Central memory CD8-positive, alpha-beta T cell (primary cell): ENCODE measurements at regions not wholly inside any gene's neighbourhood (a gene's known extent, or its start where the extent isn't known, plus 50 kb on each side); places are given as distances from the start of the nearest gene placed in this dataset.

ENCODE experiments used
- ATAC-seq: fragments of 150-1000 bp; cut with Tn5 transposase; replicated peaks from 2 replicates; pipeline ENCODE4 v1.10.0; 2022; ENCODE audit warnings: mild to moderate bottlenecking, moderate FRiP score, moderate number of reproducible peaks; ENCODE audit not compliant: poor library complexity, severe bottlenecking; ENCODE audit errors: extremely low read depth
- DNase-seq, 2 donors: peaks; one replicate each; pipeline ENCODE4 v3.0.0; 2021; ENCODE audit warnings: low spot score in 2 of 2
- H3K27ac Mint-ChIP-seq: one replicate; pipeline ENCODE4 v1.8.0; 2022; ENCODE audit warnings: low read depth, mild to moderate bottlenecking, moderate library complexity, mixed read lengths
- H3K27me3 Mint-ChIP-seq: one replicate; pipeline ENCODE4 v1.8.0; 2022; ENCODE audit warnings: mixed read lengths
- H3K36me3 Mint-ChIP-seq: one replicate; pipeline ENCODE4 v1.8.0; 2022; ENCODE audit warnings: mild to moderate bottlenecking, moderate library complexity, mixed read lengths; ENCODE audit not compliant: insufficient read depth
- H3K4me1 Mint-ChIP-seq: one replicate; pipeline ENCODE4 v1.8.0; 2022; ENCODE audit warnings: mixed read lengths
- H3K4me3 Mint-ChIP-seq: one replicate; pipeline ENCODE4 v1.8.0; 2022; ENCODE audit warnings: mild to moderate bottlenecking, moderate library complexity, mixed read lengths
- H3K9me3 Mint-ChIP-seq: one replicate; pipeline ENCODE4 v1.8.0; 2022; ENCODE audit warnings: mixed read lengths

DNA sequence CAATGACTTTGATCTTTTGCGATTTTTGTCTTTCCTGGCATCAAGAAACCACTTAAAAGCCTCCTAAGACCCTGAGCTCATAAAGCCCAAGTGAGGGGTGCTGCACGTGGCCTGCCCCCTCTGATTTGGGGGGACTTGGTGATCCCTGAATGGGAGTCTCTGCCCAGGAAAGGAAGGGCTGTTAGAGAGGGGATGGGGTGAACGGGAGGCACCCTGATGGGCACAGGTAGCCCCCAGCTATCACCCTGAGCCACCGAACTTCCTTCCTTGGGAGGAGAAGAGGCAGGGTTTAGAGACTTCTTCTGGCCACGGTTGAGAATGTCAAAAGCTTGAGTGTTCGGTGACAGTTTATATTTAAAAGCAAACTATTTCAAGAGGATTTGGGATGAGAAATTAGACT is 305.5 kb downstream of the ZNF536 start:
- Mint-ChIP-seq H3K9me3 (no peaks in the 10 kb centered on the region), H3K27me3 (peaks cover 46% of the 10 kb centered on the region), H3K4me1 (no peaks in the 10 kb centered on the region), H3K4me3 (no peak overlapping the region), H3K27ac (no peak overlapping the region), H3K36me3 (no peaks in the 10 kb centered on the region)
- DNase-seq (no peak), ATAC-seq (no peak)

- H3K36me3 Mint-ChIP-seq, result no peaks in the 10 kb centered on the region
- DNase-seq (no peak), ATAC-seq (no peak)
- H3K27ac Mint-ChIP-seq, result no peak overlapping the region
- no peaks in the 10 kb centered on the region for H3K4me1 Mint-ChIP-seq
- H3K9me3 Mint-ChIP-seq, result no peaks in the 10 kb centered on the region
- peaks cover 41% of the 10 kb centered on the region for H3K27me3 Mint-ChIP-seq
- no peak overlapping the region for H3K4me3 Mint-ChIP-seq
Observed at GRCh38 chr19:30676990-30677679, 305.0 kb downstream of the ZNF536 start.

DNA sequence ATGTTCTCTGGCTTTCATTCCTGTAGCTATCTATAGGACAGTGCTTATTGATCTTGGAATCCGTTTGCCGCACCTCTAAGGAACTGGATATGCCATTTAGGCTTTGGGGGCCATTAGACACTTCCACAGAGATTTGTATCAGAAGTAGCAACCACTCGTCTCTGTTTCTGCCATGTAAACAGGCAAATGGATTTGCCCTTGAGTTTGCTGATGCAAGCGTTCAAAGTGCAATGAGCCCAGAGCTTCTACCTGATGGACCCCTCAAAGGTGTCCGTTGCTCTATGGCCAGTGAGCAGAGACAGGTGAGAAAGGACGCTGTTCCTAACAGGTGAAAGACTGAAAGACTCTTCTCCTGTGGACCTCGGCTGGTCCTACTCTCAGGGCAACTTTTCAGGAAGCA is 302.9 kb downstream of the ZNF536 start:
- DNase-seq (no peak), ATAC-seq (no peak)
- Mint-ChIP-seq H3K36me3 (no peaks in the 10 kb centered on the region), H3K27ac (no peak overlapping the region), H3K4me3 (no peak overlapping the region), H3K4me1 (no peaks in the 10 kb centered on the region), H3K9me3 (no peaks in the 10 kb centered on the region), H3K27me3 (peaks cover 41% of the 10 kb centered on the region)

- Mint-ChIP-seq H3K4me3 (no peak overlapping the region), H3K9me3 (no peaks in the 10 kb centered on the region), H3K27me3 (peaks cover 44% of the 10 kb centered on the region), H3K27ac (no peak overlapping the region), H3K4me1 (no peaks in the 10 kb centered on the region), H3K36me3 (no peaks in the 10 kb centered on the region)
- ATAC-seq, result no peak
- DNase-seq, result no peak
Observed at GRCh38 chr19:30674656-30675055, 302.5 kb downstream of the ZNF536 start.

DNA sequence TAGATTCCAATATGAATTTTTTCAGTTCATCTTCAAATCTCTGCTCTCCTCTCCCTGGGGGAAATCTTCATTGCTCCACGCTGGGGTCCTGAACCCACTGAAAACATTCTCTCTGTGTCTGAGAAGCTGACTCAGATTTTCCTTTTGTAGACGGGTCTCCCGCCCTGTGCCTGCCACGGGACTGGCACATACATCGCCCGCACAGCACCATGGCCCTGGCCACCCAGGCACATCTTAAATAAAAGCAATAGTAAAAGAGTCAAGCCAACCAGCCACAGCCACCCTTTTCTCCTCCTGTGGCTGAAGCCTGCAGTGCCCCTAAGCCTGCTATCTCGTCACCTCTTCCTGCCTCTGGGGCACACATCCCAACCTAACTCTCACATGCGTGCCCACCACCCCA is 301.2 kb downstream of the ZNF536 start:
- Mint-ChIP-seq H3K27ac (no peak overlapping the region), H3K27me3 (peaks cover 58% of the 10 kb centered on the region), H3K9me3 (no peaks in the 10 kb centered on the region), H3K36me3 (no peaks in the 10 kb centered on the region), H3K4me1 (no peaks in the 10 kb centered on the region), H3K4me3 (no peak overlapping the region)
- DNase-seq, result no peak
- no peak for ATAC-seq

- DNase-seq, result no peak
- Mint-ChIP-seq H3K27ac (no peak overlapping the region), H3K27me3 (peaks cover 56% of the 10 kb centered on the region), H3K9me3 (no peaks in the 10 kb centered on the region), H3K4me3 (no peak overlapping the region), H3K36me3 (no peaks in the 10 kb centered on the region), H3K4me1 (no peaks in the 10 kb centered on the region)
- ATAC-seq, result no peak
Observed at GRCh38 chr19:30672926-30673325, 300.7 kb downstream of the ZNF536 start.

DNA sequence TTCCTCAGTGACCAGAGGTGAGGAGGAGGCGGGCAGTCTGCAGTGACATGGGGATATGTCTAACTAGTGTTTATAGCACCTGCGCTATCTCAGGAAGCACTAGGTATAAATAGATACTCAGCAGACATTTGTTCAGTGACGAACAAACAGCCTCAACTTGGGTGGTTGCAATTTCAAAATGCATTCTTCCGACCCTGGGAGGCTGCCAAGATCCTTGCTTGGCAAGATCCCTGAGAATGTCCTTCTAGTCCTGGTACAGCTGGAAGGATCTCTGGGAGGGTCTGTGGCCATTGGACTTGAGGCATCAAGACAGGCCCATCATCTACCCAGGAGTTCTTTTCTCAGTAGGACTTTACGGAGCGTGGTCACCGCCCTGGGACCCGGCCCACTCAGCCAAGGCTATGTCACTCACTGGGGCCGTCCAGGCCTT is 299.5 kb downstream of the ZNF536 start:
- peaks cover 49% of the 10 kb centered on the region for H3K27me3 Mint-ChIP-seq
- H3K36me3 Mint-ChIP-seq, result no peaks in the 10 kb centered on the region
- no peak overlapping the region for H3K4me3 Mint-ChIP-seq
- H3K9me3 Mint-ChIP-seq, result no peaks in the 10 kb centered on the region
- H3K4me1 Mint-ChIP-seq, result no peaks in the 10 kb centered on the region
- no peak overlapping the region for H3K27ac Mint-ChIP-seq
- ATAC-seq, result no peak
- no peak for DNase-seq

DNA sequence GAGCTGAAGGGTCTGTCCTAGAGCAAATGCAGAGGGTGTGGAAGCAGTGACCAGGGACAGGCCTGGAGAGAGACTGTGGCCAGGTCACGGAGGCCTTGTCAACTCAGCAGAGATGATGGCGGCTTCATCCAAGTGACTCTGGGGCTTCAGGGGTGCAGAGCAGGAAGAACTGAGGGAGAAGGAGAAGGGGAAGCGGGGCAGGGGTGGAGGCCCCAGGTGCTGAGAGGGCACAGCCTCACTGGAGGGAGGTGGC is 299.1 kb downstream of the ZNF536 start:
- H3K36me3 Mint-ChIP-seq, result no peaks in the 10 kb centered on the region
- peaks cover 49% of the 10 kb centered on the region for H3K27me3 Mint-ChIP-seq
- ATAC-seq, result no peak
- H3K4me1 Mint-ChIP-seq, result no peaks in the 10 kb centered on the region
- no peaks in the 10 kb centered on the region for H3K9me3 Mint-ChIP-seq
- no peak for DNase-seq
- no peak overlapping the region for H3K4me3 Mint-ChIP-seq
- no peak overlapping the region for H3K27ac Mint-ChIP-seq

GRCh38 chr19:30670562-30671366 is 298.6 kb downstream of the ZNF536 start:
- no peaks in the 10 kb centered on the region for H3K4me1 Mint-ChIP-seq
- ATAC-seq (no peak), DNase-seq (no peak)
- H3K36me3 Mint-ChIP-seq, result no peaks in the 10 kb centered on the region
- H3K4me3 Mint-ChIP-seq, result no peak overlapping the region
- no peak overlapping the region for H3K27ac Mint-ChIP-seq
- H3K9me3 Mint-ChIP-seq, result no peaks in the 10 kb centered on the region
- peaks cover 52% of the 10 kb centered on the region for H3K27me3 Mint-ChIP-seq

GRCh38 chr19:30670011-30670329 is 297.8 kb downstream of the ZNF536 start:
- peaks cover 60% of the 10 kb centered on the region for H3K27me3 Mint-ChIP-seq
- H3K27ac Mint-ChIP-seq, result no peak overlapping the region
- H3K4me3 Mint-ChIP-seq, result no peak overlapping the region
- no peaks in the 10 kb centered on the region for H3K36me3 Mint-ChIP-seq
- ATAC-seq (no peak), DNase-seq (no peak)
- H3K9me3 Mint-ChIP-seq, result no peaks in the 10 kb centered on the region
- H3K4me1 Mint-ChIP-seq, result no peaks in the 10 kb centered on the region

- ATAC-seq (no peak), DNase-seq (no peak)
- Mint-ChIP-seq H3K27ac (no peak overlapping the region), H3K4me3 (no peak overlapping the region), H3K9me3 (no peaks in the 10 kb centered on the region), H3K4me1 (no peaks in the 10 kb centered on the region), H3K27me3 (peaks cover 63% of the 10 kb centered on the region), H3K36me3 (no peaks in the 10 kb centered on the region)
Observed at GRCh38 chr19:30669329-30670010, 297.3 kb downstream of the ZNF536 start.

- ATAC-seq, result no peak
- no peak for DNase-seq
- Mint-ChIP-seq H3K27ac (no peak overlapping the region), H3K27me3 (peaks cover 63% of the 10 kb centered on the region), H3K36me3 (no peaks in the 10 kb centered on the region), H3K9me3 (no peaks in the 10 kb centered on the region), H3K4me1 (no peaks in the 10 kb centered on the region), H3K4me3 (no peak overlapping the region)
Observed at GRCh38 chr19:30668521-30669155, 296.5 kb downstream of the ZNF536 start.

GRCh38 chr19:30667746-30668145 is 295.6 kb downstream of the ZNF536 start:
- no peaks in the 10 kb centered on the region for H3K4me1 Mint-ChIP-seq
- no peaks in the 10 kb centered on the region for H3K36me3 Mint-ChIP-seq
- H3K27ac Mint-ChIP-seq, result no peak overlapping the region
- H3K9me3 Mint-ChIP-seq, result no peaks in the 10 kb centered on the region
- no peak overlapping the region for H3K4me3 Mint-ChIP-seq
- no peak for DNase-seq
- ATAC-seq, result no peak
- peaks cover 66% of the 10 kb centered on the region for H3K27me3 Mint-ChIP-seq
